SK-N-MC (cell line): ENCODE measurements at regions not wholly inside any gene's neighbourhood (a gene's known extent, or its start where the extent isn't known, plus 50 kb on each side); places are given as distances from the start of the nearest gene placed in this dataset.

Experiments used
- EZH2 ChIP-seq: fragments of 200-600 bp; sonication (generic); IDR thresholded peaks from one replicate; pipeline ENCODE4 v1.6.1; 2017; ENCODE audit warnings: antibody characterized with exemption
- POLR2AphosphoS5 ChIP-seq: IDR thresholded peaks from 2 replicates; pipeline ENCODE4 v1.6.1; 2012; ENCODE audit warnings: mild to moderate bottlenecking, low read depth, low read length, borderline replicate concordance

DNA sequence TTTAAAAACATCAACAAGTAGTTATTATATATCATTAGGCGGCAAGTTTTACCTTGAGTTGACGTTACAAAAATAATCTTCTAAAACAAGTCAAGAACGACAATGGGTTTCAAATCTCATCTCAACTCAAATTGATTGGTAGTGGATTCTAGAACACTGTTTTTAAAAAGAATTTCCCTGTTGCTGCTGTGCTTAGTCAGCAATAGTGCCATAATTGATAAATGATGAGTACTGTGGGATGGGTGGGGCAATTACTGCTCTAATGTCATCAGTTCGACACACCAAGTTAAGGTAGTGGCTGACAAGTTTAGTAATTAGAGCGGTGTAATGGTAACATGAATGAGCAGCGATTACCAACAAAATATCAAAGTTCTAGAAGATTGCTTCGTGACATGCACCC is 73.4 kb upstream of the HTR1B start:
- TF ChIP-seq EZH2 (no peak), POLR2AphosphoS5 (no peak)
